ENCODE measurements at regions not wholly inside any gene's neighbourhood (a gene's known extent, or its start where the extent isn't known, plus 50 kb on each side); places are given as distances from the start of the nearest gene placed in this dataset.

DNA sequence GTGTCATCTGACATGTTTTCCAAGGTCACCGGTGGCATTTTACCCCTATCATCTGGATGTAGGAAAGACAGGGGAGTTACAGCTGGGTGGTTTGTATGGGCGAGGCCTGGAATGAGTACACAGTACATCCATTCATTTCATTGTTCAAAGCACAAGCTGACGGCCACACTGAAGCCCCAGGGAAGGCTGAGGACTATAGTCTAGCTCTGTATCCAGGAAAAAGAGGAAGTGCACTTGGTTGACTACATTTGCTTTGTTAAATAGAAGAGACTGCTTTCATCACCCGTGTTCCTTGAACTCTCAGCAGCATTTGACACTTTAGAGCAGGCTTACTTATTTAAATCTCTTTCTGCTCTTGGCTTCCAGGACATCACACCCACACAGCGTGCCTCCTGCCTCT, 1041.0 kb upstream of the TENM3 start:
- no peak overlapping the region for H3K27ac Mint-ChIP-seq (ENCODE audit: unreplicated experiment)
- TF ChIP-seq, protein P1, sequence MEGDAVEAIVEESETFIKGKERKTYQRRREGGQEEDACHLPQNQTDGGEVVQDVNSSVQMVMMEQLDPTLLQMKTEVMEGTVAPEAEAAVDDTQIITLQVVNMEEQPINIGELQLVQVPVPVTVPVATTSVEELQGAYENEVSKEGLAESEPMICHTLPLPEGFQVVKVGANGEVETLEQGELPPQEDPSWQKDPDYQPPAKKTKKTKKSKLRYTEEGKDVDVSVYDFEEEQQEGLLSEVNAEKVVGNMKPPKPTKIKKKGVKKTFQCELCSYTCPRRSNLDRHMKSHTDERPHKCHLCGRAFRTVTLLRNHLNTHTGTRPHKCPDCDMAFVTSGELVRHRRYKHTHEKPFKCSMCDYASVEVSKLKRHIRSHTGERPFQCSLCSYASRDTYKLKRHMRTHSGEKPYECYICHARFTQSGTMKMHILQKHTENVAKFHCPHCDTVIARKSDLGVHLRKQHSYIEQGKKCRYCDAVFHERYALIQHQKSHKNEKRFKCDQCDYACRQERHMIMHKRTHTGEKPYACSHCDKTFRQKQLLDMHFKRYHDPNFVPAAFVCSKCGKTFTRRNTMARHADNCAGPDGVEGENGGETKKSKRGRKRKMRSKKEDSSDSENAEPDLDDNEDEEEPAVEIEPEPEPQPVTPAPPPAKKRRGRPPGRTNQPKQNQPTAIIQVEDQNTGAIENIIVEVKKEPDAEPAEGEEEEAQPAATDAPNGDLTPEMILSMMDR (IDR thresholded peaks at IDR 0.05; ENCODE audit: unreplicated experiment): no peak

DNA sequence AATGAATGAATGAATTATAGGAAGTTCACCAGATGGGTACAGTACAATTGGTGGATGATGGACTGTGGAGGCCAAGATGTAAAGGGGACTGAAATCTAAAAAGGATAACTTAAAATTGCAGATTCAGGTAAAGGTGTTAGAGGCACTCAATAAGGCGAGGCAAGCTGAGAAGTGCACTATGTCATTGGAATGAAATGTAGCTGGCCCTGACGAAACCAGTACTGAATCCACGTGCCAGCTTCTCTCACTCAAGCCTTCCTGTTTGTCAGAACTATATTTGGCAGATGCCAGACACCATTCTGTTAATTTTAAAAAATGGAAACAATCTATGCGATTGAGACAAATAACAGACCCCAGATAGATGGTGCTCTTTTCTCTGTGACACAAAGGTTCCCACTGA, 1039.1 kb upstream of the TENM3 start:
- Mint-ChIP-seq H3K27ac (ENCODE audit: unreplicated experiment) (no peak overlapping the region), H3K36me3 (ENCODE audit: low read depth, unreplicated experiment) (no peaks in the 10 kb centered on the region), H3K27me3 (ENCODE audit: unreplicated experiment) (no peaks in the 10 kb centered on the region), H3K4me3 (ENCODE audit: unreplicated experiment) (no peak overlapping the region), H3K4me1 (ENCODE audit: unreplicated experiment) (no peaks in the 10 kb centered on the region), H3K9me3 (ENCODE audit: unreplicated experiment) (no peaks in the 10 kb centered on the region)
- TF ChIP-seq, protein P1 (IDR thresholded peaks at IDR 0.05; ENCODE audit: unreplicated experiment): no peak
- no peak for DNase-seq (ENCODE audit: low spot score)

More for the DNA sequence above, 1041.0 kb upstream of the TENM3 start:
- H3K36me3 Mint-ChIP-seq (ENCODE audit: low read depth, unreplicated experiment): no peaks in the 10 kb centered on the region
- H3K4me1 Mint-ChIP-seq (ENCODE audit: unreplicated experiment): no peaks in the 10 kb centered on the region
- H3K27me3 Mint-ChIP-seq (ENCODE audit: unreplicated experiment): peaks cover 3% of the 10 kb centered on the region
- H3K4me3 Mint-ChIP-seq (ENCODE audit: unreplicated experiment): no peak overlapping the region
- H3K9me3 Mint-ChIP-seq (ENCODE audit: unreplicated experiment): no peaks in the 10 kb centered on the region
- DNase-seq (ENCODE audit: low spot score): no peak

DNA sequence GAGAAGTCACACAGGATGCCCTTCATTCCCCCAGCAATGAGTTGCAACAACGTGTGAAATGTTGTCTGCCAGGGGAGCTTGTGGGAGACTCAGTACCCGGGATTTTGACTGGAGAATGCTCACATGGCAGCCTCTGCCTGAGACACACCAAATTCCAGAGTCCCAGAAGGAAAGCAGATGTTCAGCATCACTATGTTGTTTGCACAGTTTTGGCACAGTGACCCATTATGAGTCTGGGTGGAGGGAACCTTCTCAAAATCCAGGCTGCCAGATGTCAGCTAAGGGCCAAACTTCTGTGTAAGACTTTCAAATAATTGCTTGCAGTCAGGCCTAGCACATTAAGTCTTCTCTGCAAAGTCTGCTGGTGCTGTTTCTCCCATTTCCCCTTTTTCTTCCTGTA, 1029.7 kb upstream of the TENM3 start:
- Mint-ChIP-seq H3K27ac (ENCODE audit: unreplicated experiment) (no peak overlapping the region), H3K27me3 (ENCODE audit: unreplicated experiment) (no peaks in the 10 kb centered on the region), H3K9me3 (ENCODE audit: unreplicated experiment) (no peaks in the 10 kb centered on the region), H3K4me1 (ENCODE audit: unreplicated experiment) (no peaks in the 10 kb centered on the region), H3K36me3 (ENCODE audit: low read depth, unreplicated experiment) (no peaks in the 10 kb centered on the region), H3K4me3 (ENCODE audit: unreplicated experiment) (no peak overlapping the region)
- TF ChIP-seq, protein P1 (IDR thresholded peaks at IDR 0.05; ENCODE audit: unreplicated experiment): no peak
- no peak for DNase-seq (ENCODE audit: low spot score)

DNA sequence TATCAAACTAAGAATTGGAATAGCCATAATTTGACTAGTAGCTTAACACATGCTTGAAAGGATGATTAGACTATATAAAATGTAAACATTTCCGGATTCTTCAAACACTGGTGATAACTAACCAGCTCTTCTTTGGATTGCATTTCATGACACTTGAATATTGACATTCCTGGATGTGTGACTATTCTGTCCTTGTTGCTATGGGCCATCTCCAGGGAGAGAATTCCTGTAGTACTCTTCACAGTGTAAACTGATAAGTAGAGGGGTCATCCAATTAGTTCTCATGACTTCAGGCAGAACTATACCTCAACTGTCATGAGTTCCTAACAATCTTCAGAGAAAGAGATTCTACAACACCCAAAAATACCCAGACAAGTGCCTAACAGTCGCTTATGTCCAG, 1026.7 kb upstream of the TENM3 start:
- Mint-ChIP-seq H3K27me3 (ENCODE audit: unreplicated experiment) (no peaks in the 10 kb centered on the region), H3K4me1 (ENCODE audit: unreplicated experiment) (peaks cover 4% of the 10 kb centered on the region), H3K9me3 (ENCODE audit: unreplicated experiment) (no peaks in the 10 kb centered on the region), H3K4me3 (ENCODE audit: unreplicated experiment) (no peak overlapping the region), H3K36me3 (ENCODE audit: low read depth, unreplicated experiment) (no peaks in the 10 kb centered on the region), H3K27ac (ENCODE audit: unreplicated experiment) (no peak overlapping the region)
- no peak for DNase-seq (ENCODE audit: low spot score)
- TF ChIP-seq, protein P1 (IDR thresholded peaks at IDR 0.05; ENCODE audit: unreplicated experiment): no peak

DNA sequence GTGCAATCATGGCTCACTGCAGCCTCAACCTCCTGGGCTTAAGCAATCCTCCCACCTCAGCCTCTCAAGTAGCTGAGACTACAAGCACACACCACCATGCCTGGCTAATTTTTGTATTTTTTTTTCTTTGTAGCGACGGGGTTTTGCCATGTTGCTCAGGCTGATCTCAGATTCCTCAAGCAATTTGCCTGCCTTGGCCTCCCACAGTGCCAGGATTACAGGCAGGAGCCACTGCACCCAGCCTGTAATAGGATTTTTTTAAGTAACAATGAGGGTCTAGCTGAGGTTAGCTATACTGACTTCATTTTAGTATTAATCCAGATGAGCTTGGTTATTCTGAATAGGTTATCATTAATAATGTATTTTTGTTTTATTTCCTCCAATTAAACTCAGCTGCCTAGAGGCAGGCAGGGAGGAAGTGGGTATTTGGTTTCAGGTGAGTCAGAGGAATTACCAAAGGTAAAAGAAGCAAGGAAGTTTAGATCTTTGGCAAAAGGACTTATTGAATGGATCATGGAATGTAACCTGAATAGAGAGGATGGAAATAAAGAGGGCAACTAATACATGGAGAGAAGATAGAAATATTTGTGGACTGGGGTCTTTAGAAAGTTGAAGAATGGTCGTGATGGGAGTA, 1023.3 kb upstream of the TENM3 start:
- TF ChIP-seq, protein P1 (IDR thresholded peaks at IDR 0.05; ENCODE audit: unreplicated experiment): no peak
- H3K4me3 Mint-ChIP-seq (ENCODE audit: unreplicated experiment): no peak overlapping the region
- H3K9me3 Mint-ChIP-seq (ENCODE audit: unreplicated experiment): no peaks in the 10 kb centered on the region
- H3K27me3 Mint-ChIP-seq (ENCODE audit: unreplicated experiment): no peaks in the 10 kb centered on the region
- peaks cover 4% of the 10 kb centered on the region for H3K4me1 Mint-ChIP-seq (ENCODE audit: unreplicated experiment)
- H3K27ac Mint-ChIP-seq (ENCODE audit: unreplicated experiment): no peak overlapping the region
- no peak for DNase-seq (ENCODE audit: low spot score)
- H3K36me3 Mint-ChIP-seq (ENCODE audit: low read depth, unreplicated experiment): no peaks in the 10 kb centered on the region

Data from endothelial cell (in vitro differentiated cells).